NCI-H1105 (cell line): ENCODE measurements at regions not wholly inside any gene's neighbourhood (a gene's known extent, or its start where the extent isn't known, plus 50 kb on each side); places are given as distances from the start of the nearest gene placed in this dataset.

Experiments used
- DNase-seq: peaks from one replicate; lab custom pipeline; 2025; lab: John Stamatoyannopoulos, UW

DNA sequence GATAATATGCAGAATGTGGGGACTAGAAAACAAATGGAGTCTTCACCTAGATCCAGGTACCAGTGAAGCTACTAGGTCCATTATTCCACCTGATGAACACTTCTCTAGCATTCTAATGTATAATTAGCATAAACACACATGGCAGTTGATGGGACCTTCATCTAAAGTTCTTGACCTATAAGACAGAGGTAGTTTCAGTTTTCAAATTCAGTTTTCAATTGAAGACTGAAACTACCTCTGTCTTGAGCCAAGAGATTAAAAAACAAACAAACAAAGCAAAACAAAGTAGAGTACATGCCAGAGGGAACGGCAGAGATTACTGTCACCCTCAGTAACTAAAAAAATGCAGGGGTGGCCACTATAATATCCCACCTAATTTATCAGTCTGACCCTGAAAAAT lies 199.9 kb upstream of the NEIL3 start:
- no peak for DNase-seq

GRCh38 chr4:177116161-177116560 lies 193.5 kb upstream of the NEIL3 start:
- DNase-seq = no peak

DNA sequence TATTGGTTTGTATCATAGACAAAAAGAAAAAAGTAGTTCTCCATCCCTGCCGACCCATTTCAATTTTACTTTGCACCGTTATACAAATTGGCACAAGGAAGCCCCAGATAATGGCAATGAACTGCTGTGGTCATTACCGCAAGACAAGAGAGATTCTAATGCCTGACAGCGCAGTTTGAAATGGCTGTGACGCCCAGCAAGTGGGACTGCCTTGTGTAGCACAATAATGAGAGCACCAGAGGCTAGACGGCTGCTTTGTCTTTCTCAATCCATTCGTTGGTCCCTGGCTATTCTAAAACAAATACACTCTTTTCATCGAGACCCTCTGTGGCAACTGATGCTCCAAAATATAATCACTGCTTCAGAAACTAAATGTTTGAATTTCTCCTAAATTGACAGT lies 192.4 kb upstream of the NEIL3 start:
- no peak for DNase-seq

GRCh38 chr4:177118596-177118995 lies 191.1 kb upstream of the NEIL3 start:
- no peak for DNase-seq

DNA sequence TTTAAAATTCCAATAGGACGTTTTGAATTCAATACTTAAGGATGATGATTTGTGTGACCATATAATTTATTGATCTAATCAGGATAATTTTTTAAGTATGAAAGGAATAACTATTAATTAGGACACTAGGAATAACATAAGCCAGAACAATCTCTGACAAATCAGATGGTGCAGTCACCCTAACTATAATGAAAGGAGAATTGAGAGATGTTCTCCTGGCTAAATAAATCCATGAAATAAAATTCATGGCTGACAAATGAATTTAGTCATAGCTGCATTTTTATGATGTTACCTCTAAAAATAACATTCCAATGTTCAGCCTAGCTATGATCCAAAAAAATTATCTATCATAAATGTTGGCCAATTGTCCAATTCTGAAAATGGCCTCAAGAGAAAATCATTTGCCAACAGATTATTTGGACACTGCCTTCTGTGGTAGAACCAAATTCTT lies 190.6 kb upstream of the NEIL3 start:
- no peak for DNase-seq

- no peak for DNase-seq
These were observed 190.0 kb upstream of the NEIL3 start for GRCh38 chr4:177119691-177120090.

DNA sequence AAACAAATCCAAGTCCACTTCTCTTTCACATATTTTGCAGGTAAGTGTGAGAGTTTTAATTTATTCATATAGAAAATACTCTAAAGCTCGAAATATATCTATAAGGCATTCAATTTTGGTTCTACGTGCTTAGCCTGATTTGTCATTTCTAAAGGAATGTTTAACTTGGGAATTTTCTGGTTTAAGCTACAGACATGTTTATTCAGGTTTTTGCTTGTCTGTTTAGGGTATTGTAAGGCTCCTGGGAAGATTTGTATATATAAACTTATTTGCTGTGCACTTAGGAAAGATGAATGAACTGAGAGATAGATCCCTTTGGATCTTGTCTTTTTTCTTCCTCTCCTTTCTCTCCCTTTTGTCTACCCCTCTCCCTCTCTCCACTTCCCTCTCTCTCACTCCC lies 185.9 kb upstream of the NEIL3 start:
- no peak for DNase-seq

GRCh38 chr4:177124349-177125064 lies 185.2 kb upstream of the NEIL3 start:
- no peak for DNase-seq

DNA sequence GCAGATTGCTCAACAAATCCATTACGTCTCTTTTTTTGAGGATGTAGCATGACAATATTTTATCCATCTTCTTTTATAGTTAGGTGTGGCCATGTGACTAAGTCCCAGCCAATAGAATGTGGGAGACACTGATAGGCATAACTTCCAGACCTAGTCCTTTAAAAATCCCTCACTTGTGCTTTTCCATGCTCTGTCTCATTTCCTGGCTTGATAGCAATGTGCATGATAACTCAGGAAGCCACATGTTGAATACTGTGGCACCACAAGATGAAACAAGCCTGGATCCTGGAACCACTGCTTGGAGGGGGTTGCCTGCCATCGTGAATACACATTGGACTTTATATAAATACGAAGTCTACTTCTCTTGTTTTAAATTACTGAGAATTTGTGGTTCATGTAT lies 184.0 kb upstream of the NEIL3 start:
- DNase-seq = no peak

- no peak for DNase-seq
These were observed 182.0 kb upstream of the NEIL3 start for GRCh38 chr4:177127658-177128057.

DNA sequence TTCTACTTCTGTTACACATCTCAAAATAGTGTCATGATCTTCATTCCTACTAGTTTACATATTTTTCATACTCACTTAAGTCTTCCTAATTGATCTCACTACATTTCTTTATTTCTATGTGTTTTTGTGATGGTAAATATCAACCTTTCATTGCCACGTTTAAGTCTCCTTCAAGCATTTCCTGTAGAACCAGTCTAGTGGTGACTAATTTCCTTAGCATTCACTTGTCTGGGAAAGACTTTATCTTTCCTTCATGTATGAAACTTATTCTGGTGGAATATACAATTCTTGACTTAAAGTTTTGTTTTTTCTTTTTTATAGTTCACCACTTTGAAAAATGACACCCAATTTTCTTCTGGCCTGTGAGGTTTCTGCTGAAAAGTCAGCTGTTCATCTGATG lies 181.4 kb upstream of the NEIL3 start:
- no peak for DNase-seq

- DNase-seq = no peak
These were observed 177.9 kb upstream of the NEIL3 start for GRCh38 chr4:177131736-177132135.

DNA sequence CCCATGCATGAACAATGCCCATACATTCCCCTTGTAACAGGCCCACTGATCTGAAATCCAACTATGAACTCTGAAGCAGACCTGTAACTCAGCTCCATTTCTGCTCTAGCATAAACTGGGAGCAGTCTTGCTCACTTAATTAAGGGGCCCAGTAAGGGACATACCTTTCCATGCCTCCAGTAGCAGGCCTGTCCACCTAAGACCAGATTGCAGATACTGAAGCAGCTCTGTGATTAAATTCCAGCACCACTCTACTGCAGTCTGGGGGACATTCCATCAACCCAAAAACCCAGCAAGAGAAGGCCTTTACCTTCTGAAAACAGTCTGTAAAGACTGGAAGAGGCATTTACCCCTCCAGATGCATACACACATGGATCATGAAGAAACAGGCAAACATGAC lies 162.0 kb upstream of the NEIL3 start:
- no peak for DNase-seq

DNA sequence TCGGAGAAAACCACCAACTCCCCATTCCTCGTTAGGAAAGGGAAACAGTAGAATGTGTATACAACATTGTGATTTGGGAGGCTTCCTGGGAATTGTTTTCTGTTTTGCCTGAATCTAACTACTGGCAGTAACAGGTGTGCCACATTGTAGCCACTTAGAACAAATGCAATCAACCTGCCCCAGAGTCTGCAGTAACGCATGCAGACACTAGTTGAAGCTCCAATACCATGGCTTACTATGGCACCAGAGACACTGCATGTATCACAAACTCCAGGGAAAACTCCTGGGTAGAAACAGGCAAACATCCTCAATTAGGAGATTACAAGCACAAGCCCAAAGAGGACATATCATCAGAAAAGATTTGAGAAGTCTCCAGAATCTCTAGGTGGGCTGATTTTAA lies 154.2 kb upstream of the NEIL3 start:
- no peak for DNase-seq

- DNase-seq = no peak
These were observed 150.1 kb upstream of the NEIL3 start for GRCh38 chr4:177159600-177159999.

- DNase-seq = no peak
These were observed 147.9 kb upstream of the NEIL3 start for GRCh38 chr4:177161781-177162180.

- DNase-seq = no peak
These were observed 146.1 kb upstream of the NEIL3 start for GRCh38 chr4:177163532-177163931.

- DNase-seq = no peak
These were observed 138.1 kb upstream of the NEIL3 start for GRCh38 chr4:177171588-177171987.

DNA sequence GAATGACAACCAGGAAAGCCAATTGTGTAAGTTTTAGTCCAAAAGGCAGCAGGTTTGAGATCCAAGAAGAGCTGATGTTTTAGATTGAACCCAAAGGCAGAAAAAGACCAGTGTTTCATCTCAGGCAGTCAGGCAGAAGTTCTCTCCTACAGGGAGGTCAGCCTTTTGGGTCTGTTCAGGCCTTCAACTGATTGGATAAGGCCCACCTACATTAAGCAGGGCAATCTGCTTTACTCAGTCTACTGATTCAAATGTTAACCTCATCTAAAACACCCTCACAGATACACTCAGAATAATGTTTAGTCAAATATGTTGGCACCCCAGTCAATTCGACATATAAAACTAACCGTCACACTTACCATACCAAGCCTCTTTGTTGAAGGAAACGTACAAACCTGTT lies 134.2 kb upstream of the NEIL3 start:
- DNase-seq = no peak

DNA sequence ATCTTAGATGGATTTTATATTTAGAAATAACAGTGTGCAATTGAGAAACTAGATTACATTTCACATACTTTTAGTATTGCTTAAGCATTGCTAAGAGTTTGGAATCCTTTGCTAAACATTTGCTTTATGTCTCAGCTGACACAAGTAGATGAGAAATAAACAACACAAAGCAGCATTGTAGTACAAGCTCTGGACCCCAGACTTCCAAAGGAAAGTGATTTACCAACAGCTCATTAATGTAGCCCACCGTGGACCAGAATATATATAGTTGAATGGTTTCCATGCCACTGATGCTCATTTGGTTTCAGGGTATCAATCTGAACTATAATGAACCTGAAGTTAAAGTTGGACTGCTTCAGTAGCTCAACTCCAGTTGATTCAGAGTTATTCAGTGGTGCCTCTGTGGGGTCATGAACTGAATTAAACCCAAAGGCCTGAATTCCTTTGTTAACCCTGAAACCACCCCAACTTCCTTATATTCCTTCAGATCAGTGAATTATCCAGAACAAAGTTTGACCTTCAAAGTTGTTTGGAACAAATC lies 132.1 kb upstream of the NEIL3 start:
- no peak for DNase-seq

DNA sequence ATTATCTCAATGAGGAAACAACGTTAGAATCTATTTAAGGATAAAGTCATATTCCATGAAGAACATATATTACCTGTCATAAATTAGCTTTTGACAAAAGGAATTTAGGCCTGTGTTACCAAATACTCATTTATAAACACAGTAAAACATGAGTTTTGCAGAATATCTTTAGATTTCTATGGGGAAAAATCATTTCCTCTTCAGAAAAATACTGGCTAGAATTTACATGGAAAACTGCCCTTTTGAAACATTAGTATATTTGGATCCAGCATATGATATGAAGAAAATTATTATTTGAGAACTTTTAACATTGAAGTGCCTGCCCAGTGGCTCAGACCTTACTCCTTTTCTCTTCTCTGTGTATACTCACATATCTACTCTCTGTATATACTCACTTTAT lies 131.4 kb upstream of the NEIL3 start:
- DNase-seq = no peak

DNA sequence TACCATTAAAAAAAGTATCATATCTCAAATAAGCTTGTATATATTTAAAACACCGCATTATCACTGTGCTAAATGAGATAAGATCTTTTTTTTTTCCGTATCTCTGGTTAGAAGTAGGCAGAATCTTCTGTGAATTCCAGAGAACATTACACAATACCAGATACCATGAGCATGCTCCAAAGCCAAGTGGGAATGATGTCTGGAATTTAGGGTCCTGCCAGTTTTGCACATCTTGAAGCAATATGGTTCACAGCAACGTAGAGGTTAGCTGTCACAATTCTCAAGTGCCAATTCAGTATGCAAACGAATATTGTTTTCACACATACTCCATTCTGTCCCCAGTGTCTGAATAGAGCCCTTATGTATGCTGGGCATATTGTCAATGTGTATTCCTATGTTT lies 127.5 kb upstream of the NEIL3 start:
- DNase-seq = no peak

- DNase-seq = no peak
These were observed 126.9 kb upstream of the NEIL3 start for GRCh38 chr4:177182728-177183127.

- DNase-seq = no peak
These were observed 124.5 kb upstream of the NEIL3 start for GRCh38 chr4:177185151-177185550.
